ENCODE measurements at regions not wholly inside any gene's neighbourhood (a gene's known extent, or its start where the extent isn't known, plus 50 kb on each side); places are given as distances from the start of the nearest gene placed in this dataset.

DNA sequence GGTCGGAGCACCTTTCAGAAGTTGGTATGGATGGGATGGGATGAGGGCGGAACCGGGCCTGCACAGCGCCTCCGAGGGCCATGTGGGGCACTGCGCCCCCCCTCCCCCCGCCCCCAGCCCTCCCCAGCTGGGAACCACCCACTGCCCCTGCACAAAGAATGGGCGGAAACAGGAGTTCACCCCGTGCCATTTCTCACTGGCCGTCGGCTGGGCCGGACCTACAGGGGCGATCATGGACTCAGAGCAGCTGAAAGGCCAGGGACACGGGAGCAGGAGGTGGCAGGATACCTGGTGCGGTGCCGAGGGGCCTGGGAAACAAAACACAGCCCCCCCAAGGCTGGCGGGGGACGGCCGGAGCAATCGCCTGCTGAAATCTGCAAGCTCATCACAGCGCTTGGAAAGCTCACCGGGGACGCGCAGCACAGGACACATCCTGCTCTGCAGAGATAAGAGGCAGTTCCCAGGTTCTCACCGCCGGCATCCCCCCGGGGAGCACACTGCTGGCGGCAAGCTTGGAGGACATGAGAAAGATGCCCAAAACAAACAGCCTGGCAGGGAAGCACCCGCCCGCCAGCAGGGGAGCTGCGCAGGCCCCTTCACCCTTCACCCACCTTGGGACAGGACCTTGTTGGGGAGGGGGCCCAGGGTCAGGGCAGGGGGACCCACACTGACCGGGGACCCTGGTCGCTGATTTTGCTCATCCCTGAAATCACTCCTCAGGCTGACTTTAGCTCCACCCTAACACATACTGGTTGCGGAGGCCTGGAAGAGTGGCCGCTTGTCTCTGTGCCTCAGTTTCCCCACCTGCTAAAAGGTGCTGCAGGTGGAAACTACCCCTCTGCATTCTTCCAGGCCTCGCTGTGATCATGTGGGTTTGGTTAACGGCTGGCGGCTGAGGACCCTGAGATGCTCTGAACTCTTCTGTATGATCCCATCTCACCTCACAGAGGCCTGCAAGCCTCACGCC is 263.9 kb downstream of the C16orf95 start:
- Mint-ChIP-seq H3K9me3 (no peaks in the 10 kb centered on the region), H3K36me3 (no peaks in the 10 kb centered on the region), H3K27ac (no peak overlapping the region), H3K4me3 (no peak overlapping the region), H3K4me1 (no peaks in the 10 kb centered on the region), H3K27me3 (ENCODE audit: low read depth in 2 of 2) (peaks cover 7 to 41% of the 10 kb centered on the region in 2 donors)
- Histone ChIP-seq H3K36me3 (ENCODE audit: control insufficient read depth, insufficient read depth, low read length) (no peaks in the 10 kb centered on the region), H3K27ac (ENCODE audit: low read length) (no peak overlapping the region), H3K27me3 (ENCODE audit: control insufficient read depth, insufficient read depth, low read length) (peaks cover 6% of the 10 kb centered on the region), H3K4me1 (ENCODE audit: control insufficient read depth, insufficient read depth, low read length) (no peaks in the 10 kb centered on the region), H3K4me3 (ENCODE audit: low read length) (no peak overlapping the region), H3K9me3 (ENCODE audit: control insufficient read depth, insufficient read depth, low read length) (no peaks in the 10 kb centered on the region)
- TF ChIP-seq, protein P1, sequence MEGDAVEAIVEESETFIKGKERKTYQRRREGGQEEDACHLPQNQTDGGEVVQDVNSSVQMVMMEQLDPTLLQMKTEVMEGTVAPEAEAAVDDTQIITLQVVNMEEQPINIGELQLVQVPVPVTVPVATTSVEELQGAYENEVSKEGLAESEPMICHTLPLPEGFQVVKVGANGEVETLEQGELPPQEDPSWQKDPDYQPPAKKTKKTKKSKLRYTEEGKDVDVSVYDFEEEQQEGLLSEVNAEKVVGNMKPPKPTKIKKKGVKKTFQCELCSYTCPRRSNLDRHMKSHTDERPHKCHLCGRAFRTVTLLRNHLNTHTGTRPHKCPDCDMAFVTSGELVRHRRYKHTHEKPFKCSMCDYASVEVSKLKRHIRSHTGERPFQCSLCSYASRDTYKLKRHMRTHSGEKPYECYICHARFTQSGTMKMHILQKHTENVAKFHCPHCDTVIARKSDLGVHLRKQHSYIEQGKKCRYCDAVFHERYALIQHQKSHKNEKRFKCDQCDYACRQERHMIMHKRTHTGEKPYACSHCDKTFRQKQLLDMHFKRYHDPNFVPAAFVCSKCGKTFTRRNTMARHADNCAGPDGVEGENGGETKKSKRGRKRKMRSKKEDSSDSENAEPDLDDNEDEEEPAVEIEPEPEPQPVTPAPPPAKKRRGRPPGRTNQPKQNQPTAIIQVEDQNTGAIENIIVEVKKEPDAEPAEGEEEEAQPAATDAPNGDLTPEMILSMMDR (IDR thresholded peaks at IDR 0.05), result no peak
- 27% methylated on average over 32 of the region's 39 CpGs for WGBS (ENCODE audit: insufficient coverage)
- intact Hi-C loops (cut with micrococcal nuclease), result no loop called here
- DNase-seq, result no peak
- ATAC-seq, result no peak

DNA sequence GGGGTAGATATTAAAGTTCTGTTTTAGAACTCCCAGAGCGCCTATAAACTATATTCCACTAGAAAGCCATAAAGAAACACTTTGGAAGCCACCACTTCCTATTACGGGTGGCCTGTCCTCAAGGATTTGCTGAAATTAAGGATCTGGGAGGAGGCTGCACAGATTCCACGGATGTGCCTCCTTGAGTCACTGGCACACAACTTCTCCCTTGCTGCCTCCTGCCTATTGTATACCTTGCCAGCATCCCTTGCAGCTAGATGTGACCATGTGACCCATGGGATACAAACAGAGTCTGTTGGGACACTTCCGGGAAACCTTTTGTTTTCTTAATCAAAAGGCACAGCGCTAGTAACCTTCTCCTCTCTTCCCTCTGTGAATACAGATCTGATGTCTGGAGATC is 263.0 kb downstream of the C16orf95 start:
- Histone ChIP-seq H3K4me3 (ENCODE audit: low read length) (no peak overlapping the region), H3K4me1 (ENCODE audit: control insufficient read depth, insufficient read depth, low read length) (no peaks in the 10 kb centered on the region), H3K9me3 (ENCODE audit: control insufficient read depth, insufficient read depth, low read length) (no peaks in the 10 kb centered on the region), H3K36me3 (ENCODE audit: control insufficient read depth, insufficient read depth, low read length) (no peaks in the 10 kb centered on the region), H3K27me3 (ENCODE audit: control insufficient read depth, insufficient read depth, low read length) (peaks cover 6% of the 10 kb centered on the region), H3K27ac (ENCODE audit: low read length) (no peak overlapping the region)
- Mint-ChIP-seq H3K27me3 (ENCODE audit: low read depth in 2 of 2) (peaks cover 7 to 33% of the 10 kb centered on the region in 2 donors), H3K4me1 (no peaks in the 10 kb centered on the region), H3K9me3 (no peaks in the 10 kb centered on the region), H3K36me3 (no peaks in the 10 kb centered on the region), H3K4me3 (no peak overlapping the region), H3K27ac (no peak overlapping the region)
- ATAC-seq, result no peak
- intact Hi-C loops (cut with micrococcal nuclease), result no loop called here
- WGBS (ENCODE audit: insufficient coverage), result 91% methylated on average over 5 of the region's 5 CpGs
- DNase-seq, result no peak
- TF ChIP-seq, protein P1 (IDR thresholded peaks at IDR 0.05), result no peak

DNA sequence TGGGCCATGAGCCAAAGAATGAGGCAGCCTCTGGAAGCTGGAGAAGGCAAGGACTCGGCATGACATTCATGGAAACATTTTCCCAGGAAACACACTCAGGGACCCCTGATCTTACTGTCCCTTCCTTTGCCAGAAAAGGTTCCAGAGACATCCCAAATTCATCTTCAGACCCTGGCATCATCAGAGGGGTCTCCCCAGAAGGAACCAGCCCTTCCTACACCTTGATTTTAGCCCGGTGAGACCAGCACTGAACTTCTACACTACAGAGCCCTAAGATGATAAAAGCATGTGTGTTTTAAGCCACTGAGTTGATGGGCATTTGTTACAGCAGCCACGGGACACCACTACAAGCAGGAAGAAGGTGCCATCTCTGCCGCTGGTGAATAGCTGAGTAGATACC is 262.3 kb downstream of the C16orf95 start:
- Mint-ChIP-seq H3K27ac (no peak overlapping the region), H3K4me1 (no peaks in the 10 kb centered on the region), H3K36me3 (no peaks in the 10 kb centered on the region), H3K27me3 (ENCODE audit: low read depth in 2 of 2) (peaks cover 9 to 38% of the 10 kb centered on the region in 2 donors), H3K9me3 (no peaks in the 10 kb centered on the region), H3K4me3 (no peak overlapping the region)
- intact Hi-C loops (cut with micrococcal nuclease), result no loop called here
- no peaks in the 10 kb centered on the region for H3K4me1 ChIP-seq (ENCODE audit: control insufficient read depth, insufficient read depth, low read length)
- no peak overlapping the region for H3K27ac ChIP-seq (ENCODE audit: low read length)
- H3K27me3 ChIP-seq (ENCODE audit: control insufficient read depth, insufficient read depth, low read length), result peaks cover 6% of the 10 kb centered on the region
- TF ChIP-seq, protein P1 (IDR thresholded peaks at IDR 0.05), result no peak
- 91% methylated on average over 3 of the region's 4 CpGs for WGBS (ENCODE audit: insufficient coverage)
- H3K36me3 ChIP-seq (ENCODE audit: control insufficient read depth, insufficient read depth, low read length), result no peaks in the 10 kb centered on the region
- H3K4me3 ChIP-seq (ENCODE audit: low read length), result no peak overlapping the region
- no peak for ATAC-seq
- H3K9me3 ChIP-seq (ENCODE audit: control insufficient read depth, insufficient read depth, low read length), result no peaks in the 10 kb centered on the region
- DNase-seq, result no peak

Measured in natural killer cell (primary cell).